ENCODE measurements at regions not wholly inside any gene's neighbourhood (a gene's known extent, or its start where the extent isn't known, plus 50 kb on each side); places are given as distances from the start of the nearest gene placed in this dataset.

DNA sequence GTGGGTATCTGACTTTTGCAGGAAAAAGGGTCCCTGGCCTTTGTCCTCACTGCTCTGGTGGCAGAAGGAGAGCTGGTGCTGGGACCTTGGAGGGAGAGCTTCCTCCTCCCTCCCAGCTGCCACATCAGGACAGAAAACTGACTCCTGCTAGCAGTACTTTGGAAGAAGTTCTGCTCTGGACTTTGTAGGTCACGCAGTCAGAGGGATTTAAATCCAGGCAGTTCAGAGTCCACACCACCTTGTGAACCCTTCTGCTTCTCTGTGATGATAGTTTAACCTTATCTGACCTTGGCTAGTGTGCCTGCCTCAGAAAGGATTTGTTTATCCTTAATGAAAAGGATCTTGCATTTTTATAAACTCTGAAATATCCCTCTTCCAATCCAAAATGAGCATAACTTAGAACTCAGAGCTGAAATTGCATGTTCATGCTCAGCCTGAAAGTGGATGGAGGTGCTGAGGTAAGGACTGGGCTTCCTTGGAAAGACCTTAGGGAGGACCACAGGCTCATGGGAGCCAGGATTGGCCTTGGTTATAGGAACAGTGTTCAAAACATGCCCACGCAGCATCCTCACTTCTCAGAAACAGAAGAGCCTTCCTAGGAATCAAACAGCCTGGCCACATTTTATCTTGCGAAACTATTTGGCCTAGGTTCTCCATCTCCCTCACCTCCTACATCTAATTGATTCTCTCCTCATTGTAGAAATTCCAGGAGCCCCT is 123.9 kb upstream of the SASH1 start:
- TF ChIP-seq, protein P1, sequence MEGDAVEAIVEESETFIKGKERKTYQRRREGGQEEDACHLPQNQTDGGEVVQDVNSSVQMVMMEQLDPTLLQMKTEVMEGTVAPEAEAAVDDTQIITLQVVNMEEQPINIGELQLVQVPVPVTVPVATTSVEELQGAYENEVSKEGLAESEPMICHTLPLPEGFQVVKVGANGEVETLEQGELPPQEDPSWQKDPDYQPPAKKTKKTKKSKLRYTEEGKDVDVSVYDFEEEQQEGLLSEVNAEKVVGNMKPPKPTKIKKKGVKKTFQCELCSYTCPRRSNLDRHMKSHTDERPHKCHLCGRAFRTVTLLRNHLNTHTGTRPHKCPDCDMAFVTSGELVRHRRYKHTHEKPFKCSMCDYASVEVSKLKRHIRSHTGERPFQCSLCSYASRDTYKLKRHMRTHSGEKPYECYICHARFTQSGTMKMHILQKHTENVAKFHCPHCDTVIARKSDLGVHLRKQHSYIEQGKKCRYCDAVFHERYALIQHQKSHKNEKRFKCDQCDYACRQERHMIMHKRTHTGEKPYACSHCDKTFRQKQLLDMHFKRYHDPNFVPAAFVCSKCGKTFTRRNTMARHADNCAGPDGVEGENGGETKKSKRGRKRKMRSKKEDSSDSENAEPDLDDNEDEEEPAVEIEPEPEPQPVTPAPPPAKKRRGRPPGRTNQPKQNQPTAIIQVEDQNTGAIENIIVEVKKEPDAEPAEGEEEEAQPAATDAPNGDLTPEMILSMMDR (IDR thresholded peaks at IDR 0.05; ENCODE audit: unreplicated experiment), result no peak
- no peaks in the 10 kb centered on the region for H3K27me3 Mint-ChIP-seq (ENCODE audit: low read depth)
- no peaks in the 10 kb centered on the region for H3K9me3 Mint-ChIP-seq
- no peaks in the 10 kb centered on the region for H3K36me3 Mint-ChIP-seq
- H3K27ac Mint-ChIP-seq, result no peak overlapping the region
- no peak overlapping the region for H3K4me3 Mint-ChIP-seq
- peaks cover 18% of the 10 kb centered on the region for H3K4me1 Mint-ChIP-seq
- DNase-seq (ENCODE audit: low spot score in 2 of 2, unreplicated experiment in 2 of 2), result no peak

DNA sequence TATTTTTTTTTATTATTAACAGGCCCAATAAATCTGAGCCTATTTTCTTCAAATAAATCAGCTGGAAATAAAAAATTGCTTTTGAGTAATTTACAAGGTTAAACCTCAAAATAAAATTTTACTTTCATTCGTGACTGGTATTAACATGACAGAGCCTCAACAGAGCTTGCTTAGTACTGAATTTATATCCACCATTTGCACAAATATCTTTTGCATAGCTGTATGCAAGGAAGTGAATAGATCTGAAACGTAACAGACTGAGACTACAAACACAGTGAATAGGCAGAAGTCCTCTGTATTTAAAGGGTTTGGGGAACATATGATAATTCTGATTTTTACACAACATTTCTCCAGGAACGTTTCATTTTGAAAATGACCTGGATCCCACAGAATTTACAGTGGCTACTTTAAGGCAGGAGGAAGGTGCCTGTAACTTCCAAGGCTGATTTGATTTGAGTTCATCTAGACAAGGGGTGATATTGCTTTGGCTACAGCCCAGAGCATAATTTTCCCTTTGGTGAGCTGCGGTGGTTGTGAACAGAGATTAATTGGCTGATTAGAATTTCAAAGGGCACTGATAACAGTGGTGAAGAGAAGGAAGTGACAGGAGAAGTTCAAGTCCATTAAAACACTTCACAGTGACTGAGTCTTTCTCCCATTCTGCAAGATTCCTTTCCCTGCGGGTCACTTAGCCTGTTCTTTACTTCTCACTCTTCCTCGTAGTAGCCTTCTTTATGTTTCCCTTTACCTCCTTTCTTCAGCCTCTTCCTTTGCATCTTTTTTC is 121.2 kb upstream of the SASH1 start:
- no peak for DNase-seq (ENCODE audit: low spot score in 2 of 2, unreplicated experiment in 2 of 2)
- Mint-ChIP-seq H3K27ac (no peak overlapping the region), H3K4me3 (peak overlapping the region; percentile 7), H3K4me1 (peaks cover 18% of the 10 kb centered on the region), H3K27me3 (ENCODE audit: low read depth) (no peaks in the 10 kb centered on the region), H3K9me3 (no peaks in the 10 kb centered on the region), H3K36me3 (no peaks in the 10 kb centered on the region)
- TF ChIP-seq, protein P1 (IDR thresholded peaks at IDR 0.05; ENCODE audit: unreplicated experiment), result no peak

DNA sequence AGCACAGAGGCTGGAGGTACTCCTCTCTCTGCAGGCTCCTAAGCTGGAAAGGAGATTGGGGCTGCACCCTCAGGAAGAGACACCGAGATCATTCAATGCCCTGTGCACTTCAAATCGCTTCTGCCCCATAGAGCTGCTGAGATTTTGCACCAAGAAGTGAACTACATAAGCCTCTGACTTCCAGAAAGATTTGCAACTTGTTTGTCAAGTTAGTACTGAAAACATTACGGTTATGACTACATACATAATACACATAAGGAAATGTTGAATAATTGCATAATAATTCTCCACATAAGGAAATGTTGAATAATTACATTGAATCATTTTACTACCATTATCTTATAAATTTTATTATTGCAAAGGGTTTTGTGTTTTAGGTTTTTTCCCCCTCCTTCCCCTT is 120.3 kb upstream of the SASH1 start:
- TF ChIP-seq, protein P1 (IDR thresholded peaks at IDR 0.05; ENCODE audit: unreplicated experiment), result no peak
- DNase-seq (ENCODE audit: low spot score in 2 of 2, unreplicated experiment in 2 of 2), result no peak
- no peak overlapping the region for H3K27ac Mint-ChIP-seq
- no peaks in the 10 kb centered on the region for H3K36me3 Mint-ChIP-seq
- H3K9me3 Mint-ChIP-seq, result no peaks in the 10 kb centered on the region
- no peak overlapping the region for H3K4me3 Mint-ChIP-seq
- H3K27me3 Mint-ChIP-seq (ENCODE audit: low read depth), result no peaks in the 10 kb centered on the region
- peaks cover 18% of the 10 kb centered on the region for H3K4me1 Mint-ChIP-seq

DNA sequence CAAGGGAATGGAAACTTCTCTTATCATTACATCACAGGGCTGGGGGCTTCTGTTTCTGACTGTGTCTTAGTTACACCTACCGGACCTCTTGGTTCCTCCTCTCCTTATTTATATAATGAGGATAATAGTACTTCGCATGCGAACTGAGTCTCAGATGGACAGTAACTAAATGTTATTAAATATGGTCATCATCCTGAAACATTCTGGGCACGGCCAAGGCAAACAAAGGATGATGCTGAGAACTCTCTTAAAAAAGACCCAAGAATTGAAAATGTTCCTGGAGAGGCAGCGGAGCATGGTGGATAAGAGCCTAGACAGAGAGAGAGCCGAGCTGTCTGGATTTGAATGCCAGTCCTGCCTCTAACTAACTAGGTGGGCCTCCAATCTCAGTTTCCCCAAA is 119.8 kb upstream of the SASH1 start:
- TF ChIP-seq, protein P1 (IDR thresholded peaks at IDR 0.05; ENCODE audit: unreplicated experiment), result no peak
- H3K27me3 Mint-ChIP-seq (ENCODE audit: low read depth), result no peaks in the 10 kb centered on the region
- H3K4me3 Mint-ChIP-seq, result no peak overlapping the region
- H3K4me1 Mint-ChIP-seq, result peaks cover 18% of the 10 kb centered on the region
- DNase-seq (ENCODE audit: low spot score in 2 of 2, unreplicated experiment in 2 of 2), result no peak
- no peaks in the 10 kb centered on the region for H3K9me3 Mint-ChIP-seq
- H3K27ac Mint-ChIP-seq, result no peak overlapping the region
- H3K36me3 Mint-ChIP-seq, result no peaks in the 10 kb centered on the region

DNA sequence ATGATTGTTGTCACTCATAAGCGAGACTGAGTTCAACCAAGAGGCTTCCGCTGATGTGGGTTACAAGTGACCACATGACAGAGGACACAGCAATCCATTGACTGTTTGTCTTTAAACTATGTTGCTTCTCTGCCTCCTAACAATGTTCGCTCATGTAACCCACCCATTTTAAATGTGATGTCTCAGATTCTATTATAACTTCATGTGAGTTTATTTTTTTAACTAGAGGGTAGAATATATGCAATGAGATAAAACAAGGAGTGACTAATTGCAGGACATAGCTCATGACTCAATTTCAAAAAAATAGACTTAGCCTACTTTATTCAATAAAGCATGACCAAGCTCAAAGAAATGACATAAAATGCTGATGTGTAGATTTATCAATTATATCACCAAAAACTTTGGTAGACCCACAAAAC is 119.2 kb upstream of the SASH1 start:
- no peaks in the 10 kb centered on the region for H3K9me3 Mint-ChIP-seq
- no peak for DNase-seq (ENCODE audit: low spot score in 2 of 2, unreplicated experiment in 2 of 2)
- H3K27ac Mint-ChIP-seq, result no peak overlapping the region
- no peaks in the 10 kb centered on the region for H3K27me3 Mint-ChIP-seq (ENCODE audit: low read depth)
- TF ChIP-seq, protein P1 (IDR thresholded peaks at IDR 0.05; ENCODE audit: unreplicated experiment), result no peak
- H3K4me3 Mint-ChIP-seq, result no peak overlapping the region
- peaks cover 18% of the 10 kb centered on the region for H3K4me1 Mint-ChIP-seq
- no peaks in the 10 kb centered on the region for H3K36me3 Mint-ChIP-seq

All from mesothelial cell of epicardium (in vitro differentiated cells).